Body of pancreas (tissue), 4 donors: ENCODE measurements at regions not wholly inside any gene's neighbourhood (a gene's known extent, or its start where the extent isn't known, plus 50 kb on each side); places are given as distances from the start of the nearest gene placed in this dataset.

Source experiments
- ATAC-seq: fragments of 150-250 bp; one replicate; pipeline ENCODE4 v1.9.1; 2016
- DNase-seq, 4 donors: peaks; one replicate each; pipeline ENCODE4 v3.0.0-alpha.2; 2019
- H3K27ac ChIP-seq, 4 donors: fragments of 200-600 bp; sonication (generic); 1 replicate in 3 of 4; 2 replicates in 1 of 4; pipeline versions ENCODE4 v1.5.1 to v1.6.1; 2016 to 2019; ENCODE audit warnings: mild to moderate bottlenecking in 1 of 4, mixed read lengths in 1 of 4, moderate library complexity in 1 of 4
- H3K27me3 ChIP-seq, 2 donors: fragments of 200-600 bp; sonication (generic); one replicate each; pipeline ENCODE4 v1.6.0; 2016; ENCODE audit warnings: mild to moderate bottlenecking in 1 of 2
- H3K36me3 ChIP-seq, 2 donors: fragments of 200-600 bp; sonication (generic); replicated peaks in 1 of 2; 2 replicates each; pipeline ENCODE4 v1.5.1; 2016; ENCODE audit warnings: low read depth in 2 of 2; ENCODE audit not compliant: insufficient read depth in 1 of 2
- H3K4me1 ChIP-seq: fragments of 200-600 bp; sonication (generic); one replicate; pipeline ENCODE4 v1.6.0; 2016
- H3K4me3 ChIP-seq, 2 donors: fragments of 200-600 bp; sonication (generic); 1 replicate in 1 of 2; 2 replicates in 1 of 2; pipeline ENCODE4 v1.5.1; 2016 to 2019
- H3K9me3 ChIP-seq, 3 donors: fragments of 200-600 bp; sonication (generic); 1 replicate in 2 of 3; 2 replicates in 1 of 3; pipeline ENCODE4 v1.5.1; 2016
- CTCF ChIP-seq, 7 experiments: fragments of 450-650 bp in 4 of 7; fragments of 200-600 bp in 3 of 7; sonication (generic) in 3 of 7; IDR thresholded peaks; one replicate each; pipeline ENCODE4 v1.5.1; 2016 to 2019; ENCODE audit warnings: antibody characterized with exemption in 7 of 7
- POLR2A ChIP-seq, 3 donors: fragments of 450-650 bp; IDR thresholded peaks; one replicate each; pipeline ENCODE4 v1.6.1; 2016; ENCODE audit warnings: antibody characterized with exemption in 3 of 3, mild to moderate bottlenecking in 2 of 3
- WGBS, 2 donors: methylation state at CpG; one replicate each; pipeline ENCODE4 v1.1.5; 2017; 5-methylcytosine and 5-hydroxymethylcytosine counted together
- intact Hi-C: fragments of 100-400 bp; cut with DNase I; formaldehyde crosslinking; loops from one replicate; pipeline ENCODE4 v1.15.1; 2023

GRCh38 chr15:38842226-38842625 is 277.6 kb upstream of the RASGRP1 start:
- Histone ChIP-seq H3K4me3 (no peak overlapping the region), H3K4me1 (no peaks in the 10 kb centered on the region), H3K9me3 (no peaks in the 10 kb centered on the region), H3K36me3 (no peaks in the 10 kb centered on the region), H3K27ac (no peak overlapping the region), H3K27me3 (no peaks in the 10 kb centered on the region)
- DNase-seq: no peak
- WGBS, 2 donors: 41% methylated on average over 1 of the region's 1 CpG
- intact Hi-C loops: no loop called here
- no peak for TF ChIP-seq POLR2A (IDR thresholded peaks at IDR 0.05)
- TF ChIP-seq CTCF (IDR thresholded peaks at IDR 0.05): no peak
- no peak for ATAC-seq

GRCh38 chr15:38843051-38843501 is 278.5 kb upstream of the RASGRP1 start:
- Histone ChIP-seq H3K27me3 (no peaks in the 10 kb centered on the region), H3K27ac (no peak overlapping the region), H3K4me3 (no peak overlapping the region), H3K36me3 (no peaks in the 10 kb centered on the region), H3K4me1 (no peaks in the 10 kb centered on the region), H3K9me3 (no peaks in the 10 kb centered on the region)
- DNase-seq (no peak), ATAC-seq (no peak)
- intact Hi-C loops: no loop called here
- no peak for TF ChIP-seq CTCF (IDR thresholded peaks at IDR 0.05)
- TF ChIP-seq POLR2A (IDR thresholded peaks at IDR 0.05): no peak
- WGBS, 2 donors: 82 to 88% methylated on average over 3 of the region's 3 CpGs

GRCh38 chr15:38843736-38844590 is 279.3 kb upstream of the RASGRP1 start:
- no peaks in the 10 kb centered on the region for H3K4me1 ChIP-seq
- ATAC-seq: no peak

GRCh38 chr15:38844736-38845135 is 280.1 kb upstream of the RASGRP1 start:
- TF ChIP-seq POLR2A (IDR thresholded peaks at IDR 0.05) (no peak), CTCF (IDR thresholded peaks at IDR 0.05) (no peak)
- Histone ChIP-seq H3K4me1 (no peaks in the 10 kb centered on the region), H3K27me3 (no peaks in the 10 kb centered on the region), H3K4me3 (no peak overlapping the region), H3K9me3 (no peaks in the 10 kb centered on the region), H3K27ac (no peak overlapping the region), H3K36me3 (no peaks in the 10 kb centered on the region)
- DNase-seq (no peak), ATAC-seq (no peak)
- intact Hi-C loops: no loop called here
- 62 to 66% methylated on average over 1 of the region's 1 CpG for WGBS, 2 donors

More at GRCh38 chr15:38843736-38844590, 279.3 kb upstream of the RASGRP1 start:
- no peak overlapping the region for H3K27ac ChIP-seq
- DNase-seq: no peak
- intact Hi-C loops: no loop called here
- TF ChIP-seq CTCF (IDR thresholded peaks at IDR 0.05): no peak
- no peak for TF ChIP-seq POLR2A (IDR thresholded peaks at IDR 0.05)
- H3K9me3 ChIP-seq: no peaks in the 10 kb centered on the region
- WGBS, 2 donors: 57 to 63% methylated on average over 10 of the region's 10 CpGs
- no peaks in the 10 kb centered on the region for H3K36me3 ChIP-seq
- H3K27me3 ChIP-seq: no peaks in the 10 kb centered on the region
- no peak overlapping the region for H3K4me3 ChIP-seq

GRCh38 chr15:38846346-38846745 is 281.7 kb upstream of the RASGRP1 start:
- TF ChIP-seq POLR2A (IDR thresholded peaks at IDR 0.05): no peak
- TF ChIP-seq CTCF (IDR thresholded peaks at IDR 0.05): no peak
- intact Hi-C loops: no loop called here
- Histone ChIP-seq H3K27ac (no peak overlapping the region), H3K4me1 (no peaks in the 10 kb centered on the region), H3K27me3 (no peaks in the 10 kb centered on the region), H3K36me3 (no peaks in the 10 kb centered on the region), H3K4me3 (no peak overlapping the region), H3K9me3 (no peaks in the 10 kb centered on the region)
- WGBS, 2 donors: 38 to 45% methylated on average over 2 of the region's 2 CpGs
- no peak for ATAC-seq
- no peak for DNase-seq
